ENCODE measurements at regions not wholly inside any gene's neighbourhood (a gene's known extent, or its start where the extent isn't known, plus 50 kb on each side); places are given as distances from the start of the nearest gene placed in this dataset.

- H3K79me2 ChIP-seq (ENCODE audit: control insufficient read depth, low read length): no peaks in the 10 kb centered on the region
- H3F3A ChIP-seq (ENCODE audit: control insufficient read depth, insufficient read depth): no peaks in the 10 kb centered on the region
- H3K27me3 ChIP-seq (ENCODE audit: control insufficient read depth, low read length): no peaks in the 10 kb centered on the region
- no peaks in the 10 kb centered on the region for H4K20me1 ChIP-seq (ENCODE audit: control insufficient read depth, insufficient read depth, low read depth, low read length)
- H3K4me1 ChIP-seq (ENCODE audit: control insufficient read depth, low read length): no peaks in the 10 kb centered on the region
- H3K9me2 ChIP-seq (replicated peaks; ENCODE audit: control insufficient read depth, low read length): no peaks in the 10 kb centered on the region
- no peak for TF ChIP-seq EZH2phosphoT487 (IDR thresholded peaks at IDR 0.05; ENCODE audit: borderline replicate concordance, low read length)
- TF ChIP-seq, protein P1, sequence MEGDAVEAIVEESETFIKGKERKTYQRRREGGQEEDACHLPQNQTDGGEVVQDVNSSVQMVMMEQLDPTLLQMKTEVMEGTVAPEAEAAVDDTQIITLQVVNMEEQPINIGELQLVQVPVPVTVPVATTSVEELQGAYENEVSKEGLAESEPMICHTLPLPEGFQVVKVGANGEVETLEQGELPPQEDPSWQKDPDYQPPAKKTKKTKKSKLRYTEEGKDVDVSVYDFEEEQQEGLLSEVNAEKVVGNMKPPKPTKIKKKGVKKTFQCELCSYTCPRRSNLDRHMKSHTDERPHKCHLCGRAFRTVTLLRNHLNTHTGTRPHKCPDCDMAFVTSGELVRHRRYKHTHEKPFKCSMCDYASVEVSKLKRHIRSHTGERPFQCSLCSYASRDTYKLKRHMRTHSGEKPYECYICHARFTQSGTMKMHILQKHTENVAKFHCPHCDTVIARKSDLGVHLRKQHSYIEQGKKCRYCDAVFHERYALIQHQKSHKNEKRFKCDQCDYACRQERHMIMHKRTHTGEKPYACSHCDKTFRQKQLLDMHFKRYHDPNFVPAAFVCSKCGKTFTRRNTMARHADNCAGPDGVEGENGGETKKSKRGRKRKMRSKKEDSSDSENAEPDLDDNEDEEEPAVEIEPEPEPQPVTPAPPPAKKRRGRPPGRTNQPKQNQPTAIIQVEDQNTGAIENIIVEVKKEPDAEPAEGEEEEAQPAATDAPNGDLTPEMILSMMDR (IDR thresholded peaks at IDR 0.05; ENCODE audit: low read depth, low read length, poor library complexity, severe bottlenecking): no peak
- H3K27ac ChIP-seq (ENCODE audit: low read depth, low read length): no peak overlapping the region
- H3K9me3 ChIP-seq (ENCODE audit: control insufficient read depth, insufficient read depth, low read length): no peaks in the 10 kb centered on the region
- no peaks in the 10 kb centered on the region for H3K36me3 ChIP-seq (ENCODE audit: control insufficient read depth, low read length)
- no peak overlapping the region for H3K4me3 ChIP-seq (ENCODE audit: low read length)
- H3K4me2 ChIP-seq (ENCODE audit: low read length): no peak overlapping the region
These were observed 607.8 kb downstream of the BNC2 start for GRCh38 chr9:16262477-16263261.

DNA sequence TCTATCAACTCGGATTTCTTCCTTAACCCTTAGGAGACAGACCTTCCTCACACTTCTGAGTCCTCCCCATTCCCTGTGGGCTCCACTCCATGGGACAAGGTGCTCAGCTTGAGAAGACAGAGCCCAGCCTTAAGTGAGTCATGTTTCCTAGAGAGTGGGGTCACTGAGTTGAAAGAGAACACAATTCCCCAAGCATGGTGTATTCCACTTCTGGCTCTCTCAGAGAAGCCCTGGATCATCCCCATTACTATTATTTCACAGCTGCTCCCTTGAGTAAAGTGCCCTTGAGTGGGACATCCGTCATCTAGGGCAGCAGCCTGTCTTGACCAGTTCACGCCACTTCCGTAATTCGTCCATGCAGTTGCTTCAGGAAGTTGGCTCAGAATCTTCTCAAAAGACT, 604.8 kb downstream of the BNC2 start:
- Histone ChIP-seq H4K20me1 (ENCODE audit: control insufficient read depth, insufficient read depth, low read depth, low read length) (no peaks in the 10 kb centered on the region), H3K36me3 (ENCODE audit: control insufficient read depth, low read length) (no peaks in the 10 kb centered on the region), H3F3A (ENCODE audit: control insufficient read depth, insufficient read depth) (no peaks in the 10 kb centered on the region), H3K9me3 (ENCODE audit: control insufficient read depth, insufficient read depth, low read length) (no peaks in the 10 kb centered on the region), H3K9me2 (replicated peaks; ENCODE audit: control insufficient read depth, low read length) (no peaks in the 10 kb centered on the region), H3K4me1 (ENCODE audit: control insufficient read depth, low read length) (no peaks in the 10 kb centered on the region), H3K27me3 (ENCODE audit: control insufficient read depth, low read length) (no peaks in the 10 kb centered on the region), H3K27ac (ENCODE audit: low read depth, low read length) (no peak overlapping the region), H3K4me3 (ENCODE audit: low read length) (no peak overlapping the region), H3K79me2 (ENCODE audit: control insufficient read depth, low read length) (no peaks in the 10 kb centered on the region), H3K4me2 (ENCODE audit: low read length) (no peak overlapping the region)
- TF ChIP-seq, protein P1 (IDR thresholded peaks at IDR 0.05; ENCODE audit: low read depth, low read length, poor library complexity, severe bottlenecking): no peak
- TF ChIP-seq EZH2phosphoT487 (IDR thresholded peaks at IDR 0.05; ENCODE audit: borderline replicate concordance, low read length): no peak

- H4K20me1 ChIP-seq (ENCODE audit: control insufficient read depth, insufficient read depth, low read depth, low read length): no peaks in the 10 kb centered on the region
- H3F3A ChIP-seq (ENCODE audit: control insufficient read depth, insufficient read depth): no peaks in the 10 kb centered on the region
- H3K9me3 ChIP-seq (ENCODE audit: control insufficient read depth, insufficient read depth, low read length): no peaks in the 10 kb centered on the region
- H3K9me2 ChIP-seq (replicated peaks; ENCODE audit: control insufficient read depth, low read length): no peaks in the 10 kb centered on the region
- H3K36me3 ChIP-seq (ENCODE audit: control insufficient read depth, low read length): no peaks in the 10 kb centered on the region
- no peaks in the 10 kb centered on the region for H3K4me1 ChIP-seq (ENCODE audit: control insufficient read depth, low read length)
- no peak overlapping the region for H3K4me2 ChIP-seq (ENCODE audit: low read length)
- no peaks in the 10 kb centered on the region for H3K27me3 ChIP-seq (ENCODE audit: control insufficient read depth, low read length)
- H3K4me3 ChIP-seq (ENCODE audit: low read length): no peak overlapping the region
- TF ChIP-seq, protein P1 (IDR thresholded peaks at IDR 0.05; ENCODE audit: low read depth, low read length, poor library complexity, severe bottlenecking): peak; percentile 75
- no peak for TF ChIP-seq EZH2phosphoT487 (IDR thresholded peaks at IDR 0.05; ENCODE audit: borderline replicate concordance, low read length)
- no peak overlapping the region for H3K27ac ChIP-seq (ENCODE audit: low read depth, low read length)
- no peaks in the 10 kb centered on the region for H3K79me2 ChIP-seq (ENCODE audit: control insufficient read depth, low read length)
These were observed 603.7 kb downstream of the BNC2 start for GRCh38 chr9:16266648-16267276.
